ENCODE measurements at regions not wholly inside any gene's neighbourhood (a gene's known extent, or its start where the extent isn't known, plus 50 kb on each side); places are given as distances from the start of the nearest gene placed in this dataset.

GRCh38 chr5:29930316-29930715 is 1263.2 kb upstream of the CDH6 start:
- DNase-seq = no peak

GRCh38 chr5:29924107-29924506 is 1269.4 kb upstream of the CDH6 start:
- no peak for DNase-seq

- no peak for DNase-seq
These were observed 1287.7 kb upstream of the CDH6 start for GRCh38 chr5:29905626-29906353.

GRCh38 chr5:29902859-29903258 is 1290.6 kb upstream of the CDH6 start:
- no peak for DNase-seq

- DNase-seq = no peak
These were observed 1293.9 kb upstream of the CDH6 start for GRCh38 chr5:29899583-29899982.

GRCh38 chr5:29897916-29898315 is 1295.6 kb upstream of the CDH6 start:
- DNase-seq = no peak

GRCh38 chr5:29896646-29897045 is 1296.8 kb upstream of the CDH6 start:
- no peak for DNase-seq

- DNase-seq = no peak
These were observed 1298.8 kb upstream of the CDH6 start for GRCh38 chr5:29894668-29895067.

GRCh38 chr5:29889051-29889450 is 1304.4 kb upstream of the CDH6 start:
- DNase-seq = no peak

GRCh38 chr5:29885595-29885994 is 1307.9 kb upstream of the CDH6 start:
- no peak for DNase-seq

- no peak for DNase-seq
These were observed 1311.5 kb upstream of the CDH6 start for GRCh38 chr5:29882036-29882435.

GRCh38 chr5:29879401-29879800 is 1314.1 kb upstream of the CDH6 start:
- DNase-seq = no peak

- no peak for DNase-seq
These were observed 1314.9 kb upstream of the CDH6 start for GRCh38 chr5:29878599-29878998.

- DNase-seq = no peak
These were observed 1326.3 kb upstream of the CDH6 start for GRCh38 chr5:29867155-29867554.

- DNase-seq = no peak
These were observed 1339.7 kb upstream of the CDH6 start for GRCh38 chr5:29853711-29854220.

- no peak for DNase-seq
These were observed 1341.2 kb upstream of the CDH6 start for GRCh38 chr5:29852329-29852728.

GRCh38 chr5:29845206-29845605 is 1348.3 kb upstream of the CDH6 start:
- DNase-seq = no peak

- DNase-seq = no peak
These were observed 1360.1 kb upstream of the CDH6 start for GRCh38 chr5:29833394-29833793.

- no peak for DNase-seq
These were observed 1371.0 kb upstream of the CDH6 start for GRCh38 chr5:29822521-29822920.

- no peak for DNase-seq
These were observed 1381.4 kb upstream of the CDH6 start for GRCh38 chr5:29811914-29812679.

- no peak for DNase-seq
These were observed 1387.7 kb upstream of the CDH6 start for GRCh38 chr5:29805804-29806203.

- DNase-seq = no peak
These were observed 1392.7 kb upstream of the CDH6 start for GRCh38 chr5:29800752-29801151.

- DNase-seq = no peak
These were observed 1397.5 kb upstream of the CDH6 start for GRCh38 chr5:29796013-29796412.

- DNase-seq = no peak
These were observed 1398.3 kb upstream of the CDH6 start for GRCh38 chr5:29795096-29795652.
